HEK293 (cell line): ENCODE measurements at regions not wholly inside any gene's neighbourhood (a gene's known extent, or its start where the extent isn't known, plus 50 kb on each side); places are given as distances from the start of the nearest gene placed in this dataset.

Experiments
- CTCF ChIA-PET: fragments of 350-600 bp; formaldehyde crosslinking; extraction: SDS; loops from one replicate; lab custom pipeline; 2021; ENCODE audit warnings: antibody characterized with exemption; lab: Yijun Ruan, JAX
- POLR2A ChIA-PET: fragments of 300-600 bp; formaldehyde crosslinking; extraction: SDS; loops from one replicate; lab custom pipeline; 2020; ENCODE audit warnings: antibody characterized with exemption, inconsistent platforms; lab: Yijun Ruan, JAX
- H3K27ac ChIP-seq: fragments of 200-500 bp; sonication (Bioruptor generic); 2 replicates; pipeline ENCODE4 v1.5.1; 2014; ENCODE audit warnings: low read depth, low read length, control low read depth, inconsistent platforms; ENCODE audit errors: extremely low read depth
- H3K36me3 ChIP-seq, 2 experiments: fragments of 200-500 bp in 1 of 2; sonication (Bioruptor generic) in 1 of 2; 1 replicate in 1 of 2; 2 replicates in 1 of 2; pipeline ENCODE4 v1.5.1; 2014 to 2017; ENCODE audit warnings: inconsistent platforms in 2 of 2, low read length in 2 of 2; ENCODE audit not compliant: control insufficient read depth in 2 of 2, insufficient read depth in 1 of 2
- H3K4me1 ChIP-seq: fragments of 200-500 bp; sonication (Bioruptor generic); 2 replicates; pipeline ENCODE4 v1.5.1; 2014; ENCODE audit warnings: mild to moderate bottlenecking, low read length, inconsistent platforms; ENCODE audit not compliant: control insufficient read depth, insufficient read depth
- H3K4me3 ChIP-seq: 2 replicates; pipeline ENCODE4 v1.5.1; 2011; ENCODE audit warnings: low read depth, mild to moderate bottlenecking, control low read depth, low read length, moderate library complexity
- H3K9me3 ChIP-seq: fragments of 200-500 bp; sonication (Bioruptor generic); 2 replicates; pipeline ENCODE4 v1.5.1; 2014; ENCODE audit warnings: low read depth, low read length, inconsistent platforms; ENCODE audit not compliant: control insufficient read depth, insufficient read depth
- HIC1 ChIP-seq: fragments of 450-650 bp; formaldehyde crosslinking; IDR thresholded peaks from 2 replicates; pipeline ENCODE4 v1.5.1; 2016; ENCODE audit warnings: missing biosample characterization, missing genetic modification characterization
- HOXC10 ChIP-seq: sonication (generic); formaldehyde crosslinking; IDR thresholded peaks from 2 replicates; pipeline ENCODE4 v1.8.1; 2023; ENCODE audit warnings: mild to moderate bottlenecking, missing genetic modification reagents
- HOXD13 ChIP-seq: sonication (generic); formaldehyde crosslinking; IDR thresholded peaks from 2 replicates; pipeline ENCODE4 v1.8.0; 2022; ENCODE audit warnings: missing genetic modification reagents, borderline replicate concordance
- REPIN1 ChIP-seq: fragments of 450-650 bp; formaldehyde crosslinking; IDR thresholded peaks from 2 replicates; pipeline ENCODE4 v1.5.1; 2017; ENCODE audit warnings: missing biosample characterization, missing genetic modification characterization, low read depth
- SALL2 ChIP-seq: fragments of 450-650 bp; formaldehyde crosslinking; IDR thresholded peaks from 2 replicates; pipeline ENCODE4 v1.5.0; 2017; ENCODE audit warnings: missing biosample characterization, mild to moderate bottlenecking, missing genetic modification characterization, borderline replicate concordance
- ZEB2 ChIP-seq: fragments of 450-650 bp; formaldehyde crosslinking; IDR thresholded peaks from 2 replicates; pipeline ENCODE4 v1.5.1; 2016; ENCODE audit warnings: missing biosample characterization, missing genetic modification characterization
- ZNF133 ChIP-seq: fragments of 450-650 bp; formaldehyde crosslinking; IDR thresholded peaks from 2 replicates; pipeline ENCODE4 v1.5.1; 2016; ENCODE audit warnings: missing biosample characterization, missing genetic modification characterization
- ZNF214 ChIP-seq: fragments of 450-650 bp; formaldehyde crosslinking; IDR thresholded peaks from 2 replicates; pipeline ENCODE4 v1.5.1; 2017; ENCODE audit warnings: missing biosample characterization, mild to moderate bottlenecking, missing genetic modification characterization, borderline replicate concordance
- ZNF26 ChIP-seq: fragments of 450-650 bp; formaldehyde crosslinking; IDR thresholded peaks from 2 replicates; pipeline ENCODE4 v1.5.1; 2016; ENCODE audit warnings: missing biosample characterization, missing genetic modification characterization
- ZNF292 ChIP-seq: fragments of 450-650 bp; formaldehyde crosslinking; IDR thresholded peaks from 2 replicates; pipeline ENCODE4 v1.5.1; 2016; ENCODE audit warnings: low read depth, missing biosample characterization, missing genetic modification characterization, borderline replicate concordance
- ZNF302 ChIP-seq: fragments of 450-650 bp; formaldehyde crosslinking; IDR thresholded peaks from 2 replicates; pipeline ENCODE4 v1.5.1; 2016; ENCODE audit warnings: missing biosample characterization, missing genetic modification characterization, low read depth
- ZNF530 ChIP-seq: fragments of 450-650 bp; formaldehyde crosslinking; IDR thresholded peaks from 2 replicates; pipeline ENCODE4 v1.5.1; 2016; ENCODE audit warnings: low read depth, missing biosample characterization, missing genetic modification characterization
- ZNF600 ChIP-seq: fragments of 450-650 bp; formaldehyde crosslinking; IDR thresholded peaks from 2 replicates; pipeline ENCODE4 v1.5.1; 2016; ENCODE audit warnings: missing biosample characterization, missing genetic modification characterization
- ZNF639 ChIP-seq: fragments of 450-650 bp; formaldehyde crosslinking; IDR thresholded peaks from 2 replicates; pipeline ENCODE4 v1.5.1; 2016; ENCODE audit warnings: missing biosample characterization, missing genetic modification characterization
- ZNF664 ChIP-seq: fragments of 450-650 bp; formaldehyde crosslinking; IDR thresholded peaks from 2 replicates; pipeline ENCODE4 v1.5.1; 2016; ENCODE audit warnings: missing biosample characterization, missing genetic modification characterization
- ZNF768 ChIP-seq: fragments of 450-650 bp; formaldehyde crosslinking; IDR thresholded peaks from 2 replicates; pipeline ENCODE4 v1.5.1; 2018; ENCODE audit warnings: missing biosample characterization, mild to moderate bottlenecking, missing genetic modification characterization
- ZNF792 ChIP-seq: fragments of 450-650 bp; formaldehyde crosslinking; IDR thresholded peaks from 2 replicates; pipeline ENCODE4 v1.5.1; 2016; ENCODE audit warnings: missing biosample characterization, missing genetic modification characterization
- ZNF843 ChIP-seq: fragments of 450-650 bp; formaldehyde crosslinking; IDR thresholded peaks from 2 replicates; pipeline ENCODE4 v1.5.1; 2016; ENCODE audit warnings: missing biosample characterization, missing genetic modification characterization
- TF ChIP-seq, protein P1 (sequence below): fragments of 450-650 bp; formaldehyde crosslinking; IDR thresholded peaks from 2 replicates; pipeline ENCODE4 v1.5.1; 2016; ENCODE audit warnings: missing biosample characterization, missing genetic modification characterization
- TF ChIP-seq, protein P2 (sequence below): fragments of 450-650 bp; formaldehyde crosslinking; conservative IDR thresholded peaks from 2 replicates; pipeline ENCODE4 v1.5.1; 2016; ENCODE audit warnings: low read depth, missing biosample characterization, missing genetic modification characterization

- POLR2A ChIA-PET: no interaction called here
- CTCF ChIA-PET: no interaction called here
- no peak overlapping the region for H3K27ac ChIP-seq
Measured at GRCh38 chr21:22174746-22175145, 1176.5 kb downstream of the NCAM2 start.

DNA sequence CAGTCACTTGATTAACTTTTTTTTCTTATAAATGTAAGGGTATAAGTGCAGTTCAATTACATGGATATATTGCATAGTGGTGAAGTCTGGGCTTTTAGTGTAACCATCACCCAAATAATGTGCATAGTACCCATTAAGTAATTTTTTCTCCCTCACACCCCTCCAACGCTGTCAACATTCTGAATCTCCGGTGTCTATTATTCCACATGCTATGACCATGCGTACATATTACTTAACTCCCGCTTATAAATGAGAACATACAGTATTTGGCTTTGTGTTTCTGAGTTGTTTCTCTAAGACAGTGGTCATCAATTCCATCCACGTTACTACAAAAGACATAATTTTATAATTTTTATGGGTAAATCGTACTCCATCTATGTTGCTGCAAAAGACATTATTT is 1191.1 kb downstream of the NCAM2 start:
- Histone ChIP-seq H3K36me3 (no peaks in the 10 kb centered on the region), H3K4me3 (no peak overlapping the region), H3K27ac (no peak overlapping the region), H3K9me3 (no peaks in the 10 kb centered on the region), H3K4me1 (no peaks in the 10 kb centered on the region)
- ChIA-PET POLR2A (no interaction called here), CTCF (no interaction called here)
- TF ChIP-seq ZNF302 (tag by site-specific recombination) (no peak), ZNF133 (tag by site-specific recombination) (no peak), HIC1 (tag by site-specific recombination) (no peak), ZNF843 (tag by site-specific recombination) (no peak), ZNF792 (tag by site-specific recombination) (no peak)
- TF ChIP-seq, protein P1, sequence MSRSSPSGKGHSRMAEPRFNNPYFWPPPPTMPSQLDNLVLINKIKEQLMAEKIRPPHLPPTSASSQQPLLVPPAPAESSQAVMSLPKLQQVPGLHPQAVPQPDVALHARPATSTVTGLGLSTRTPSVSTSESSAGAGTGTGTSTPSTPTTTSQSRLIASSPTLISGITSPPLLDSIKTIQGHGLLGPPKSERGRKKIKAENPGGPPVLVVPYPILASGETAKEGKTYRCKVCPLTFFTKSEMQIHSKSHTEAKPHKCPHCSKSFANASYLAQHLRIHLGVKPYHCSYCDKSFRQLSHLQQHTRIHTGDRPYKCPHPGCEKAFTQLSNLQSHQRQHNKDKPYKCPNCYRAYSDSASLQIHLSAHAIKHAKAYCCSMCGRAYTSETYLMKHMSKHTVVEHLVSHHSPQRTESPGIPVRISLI (tag by site-specific recombination): no peak

More at GRCh38 chr21:22174746-22175145, 1176.5 kb downstream of the NCAM2 start:
- Histone ChIP-seq H3K4me3 (no peak overlapping the region), H3K9me3 (no peaks in the 10 kb centered on the region), H3K36me3 (no peaks in the 10 kb centered on the region), H3K4me1 (no peaks in the 10 kb centered on the region)
- no peak for TF ChIP-seq SALL2 (tag by site-specific recombination)
- TF ChIP-seq HIC1 (tag by site-specific recombination): no peak
- no peak for TF ChIP-seq HOXC10 (CRISPR knock-in tag)
- no peak for TF ChIP-seq ZEB2 (tag by site-specific recombination)
- no peak for TF ChIP-seq ZNF768 (tag by site-specific recombination)
- no peak for TF ChIP-seq ZNF292 (tag by site-specific recombination)
- no peak for TF ChIP-seq ZNF214 (tag by site-specific recombination)
- no peak for TF ChIP-seq ZNF530 (tag by site-specific recombination)
- no peak for TF ChIP-seq HOXD13 (CRISPR knock-in tag)
- no peak for TF ChIP-seq ZNF664 (tag by site-specific recombination)
- TF ChIP-seq REPIN1 (tag by site-specific recombination): no peak
- no peak for TF ChIP-seq ZNF600 (tag by site-specific recombination)
- TF ChIP-seq, protein P2, sequence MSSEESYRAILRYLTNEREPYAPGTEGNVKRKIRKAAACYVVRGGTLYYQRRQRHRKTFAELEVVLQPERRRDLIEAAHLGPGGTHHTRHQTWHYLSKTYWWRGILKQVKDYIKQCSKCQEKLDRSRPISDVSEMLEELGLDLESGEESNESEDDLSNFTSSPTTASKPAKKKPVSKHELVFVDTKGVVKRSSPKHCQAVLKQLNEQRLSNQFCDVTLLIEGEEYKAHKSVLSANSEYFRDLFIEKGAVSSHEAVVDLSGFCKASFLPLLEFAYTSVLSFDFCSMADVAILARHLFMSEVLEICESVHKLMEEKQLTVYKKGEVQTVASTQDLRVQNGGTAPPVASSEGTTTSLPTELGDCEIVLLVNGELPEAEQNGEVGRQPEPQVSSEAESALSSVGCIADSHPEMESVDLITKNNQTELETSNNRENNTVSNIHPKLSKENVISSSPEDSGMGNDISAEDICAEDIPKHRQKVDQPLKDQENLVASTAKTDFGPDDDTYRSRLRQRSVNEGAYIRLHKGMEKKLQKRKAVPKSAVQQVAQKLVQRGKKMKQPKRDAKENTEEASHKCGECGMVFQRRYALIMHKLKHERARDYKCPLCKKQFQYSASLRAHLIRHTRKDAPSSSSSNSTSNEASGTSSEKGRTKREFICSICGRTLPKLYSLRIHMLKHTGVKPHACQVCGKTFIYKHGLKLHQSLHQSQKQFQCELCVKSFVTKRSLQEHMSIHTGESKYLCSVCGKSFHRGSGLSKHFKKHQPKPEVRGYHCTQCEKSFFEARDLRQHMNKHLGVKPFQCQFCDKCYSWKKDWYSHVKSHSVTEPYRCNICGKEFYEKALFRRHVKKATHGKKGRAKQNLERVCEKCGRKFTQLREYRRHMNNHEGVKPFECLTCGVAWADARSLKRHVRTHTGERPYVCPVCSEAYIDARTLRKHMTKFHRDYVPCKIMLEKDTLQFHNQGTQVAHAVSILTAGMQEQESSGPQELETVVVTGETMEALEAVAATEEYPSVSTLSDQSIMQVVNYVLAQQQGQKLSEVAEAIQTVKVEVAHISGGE (tag by site-specific recombination): no peak
- TF ChIP-seq ZNF639 (tag by site-specific recombination): no peak
- TF ChIP-seq ZNF26 (tag by site-specific recombination): no peak
